RWPE1 (cell line): ENCODE measurements at regions not wholly inside any gene's neighbourhood (a gene's known extent, or its start where the extent isn't known, plus 50 kb on each side); places are given as distances from the start of the nearest gene placed in this dataset.
"Not testable (repeated sequence)": the region's sequence is repeated elsewhere in the genome, so short reads cannot be mapped to it uniquely, and the experiment has no call there.

Experiments used
- CTCF ChIA-PET: fragments of 350-600 bp; sonication (Branson Sonifier 250); formaldehyde crosslinking; extraction: SDS; loops from one replicate; lab custom pipeline; 2021; lab: Yijun Ruan, JAX
- POLR2A ChIA-PET: fragments of 400-600 bp; formaldehyde crosslinking; extraction: SDS; loops from one replicate; lab custom pipeline; 2020; ENCODE audit warnings: antibody characterized with exemption; ENCODE audit not compliant: low non-redundant PET; lab: Yijun Ruan, JAX
- DNase-seq: peaks from one replicate; pipeline ENCODE4 v3.0.0; 2012; ENCODE audit warnings: low spot score
- H3K27ac ChIP-seq: fragments of 450-650 bp; 2 replicates; pipeline ENCODE4 v1.5.1; 2017
- CTCF ChIP-seq: fragments of 450-650 bp; conservative IDR thresholded peaks from 2 replicates; pipeline ENCODE4 v1.5.1; 2017; ENCODE audit warnings: low read depth, mild to moderate bottlenecking

DNA sequence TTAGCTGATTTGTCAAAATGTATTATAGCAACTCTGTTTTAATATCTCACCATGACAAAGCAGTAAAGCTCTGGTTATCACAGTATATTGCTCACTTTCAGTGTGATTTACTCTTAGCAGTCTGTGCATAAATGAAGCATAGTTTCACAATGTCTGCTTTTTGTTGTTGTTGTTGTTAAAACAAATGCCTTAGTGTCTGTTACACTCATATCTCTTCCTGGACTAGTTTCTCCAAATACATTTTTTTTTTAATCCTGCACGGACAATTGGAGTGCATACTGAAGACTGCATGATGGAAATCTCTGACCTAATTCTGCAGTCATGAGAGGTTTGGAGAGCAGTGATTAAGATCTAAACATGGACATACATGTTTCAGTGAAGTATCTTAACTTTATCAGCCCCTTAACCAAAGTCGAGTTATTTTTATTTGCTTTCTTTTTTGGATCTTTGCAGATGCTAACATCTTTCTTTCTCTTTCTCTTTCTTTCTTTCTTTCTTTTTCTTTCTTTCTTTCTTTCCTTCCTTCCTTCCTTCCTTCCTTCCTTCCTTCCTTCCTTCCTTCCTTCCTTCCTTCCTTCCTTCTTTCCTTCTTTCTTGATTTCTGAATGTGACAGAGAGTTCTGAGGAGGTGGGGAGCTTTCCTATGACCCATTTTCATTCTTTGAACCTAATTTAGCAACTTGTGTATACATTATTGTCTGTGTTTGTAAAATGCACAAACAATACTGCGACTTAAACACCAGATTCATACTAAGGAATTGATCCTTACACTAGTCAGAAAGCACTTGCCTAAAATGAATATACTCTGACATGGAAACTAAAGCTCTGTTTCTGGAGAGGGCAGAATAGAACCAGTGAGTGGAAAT, 161.5 kb upstream of the AGR3 start:
- no peak overlapping the region for H3K27ac ChIP-seq
- ChIA-PET CTCF (interaction anchor here (0.7 kb wide), 1 partner anchor 663 kb away, joined by 3 read pairs; no protein-coding TSS in a partner anchor), POLR2A (no interaction called here)
- no peak for DNase-seq
- TF ChIP-seq CTCF, result no peak

DNA sequence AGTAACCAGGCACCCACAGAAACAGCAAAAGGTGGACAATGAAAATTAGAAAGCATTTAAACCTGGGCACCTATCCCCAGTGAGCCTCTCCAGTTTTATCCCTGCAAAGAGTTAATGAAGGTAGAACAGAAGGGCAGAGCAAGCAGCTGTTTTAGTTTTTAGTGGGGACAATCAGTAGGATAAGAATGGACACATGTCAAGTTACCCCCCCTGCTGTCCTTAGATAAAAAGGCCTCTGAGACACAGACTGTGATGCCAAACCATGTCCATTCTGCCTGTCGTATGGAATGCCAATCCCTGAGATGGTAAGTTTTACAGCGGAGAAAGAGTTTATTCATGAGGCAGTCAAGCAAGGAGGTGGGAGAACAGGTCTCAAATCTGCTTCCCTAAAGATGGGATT, 162.6 kb upstream of the AGR3 start:
- ChIA-PET CTCF (no interaction called here), POLR2A (no interaction called here)
- DNase-seq, result no peak
- no peak for TF ChIP-seq CTCF
- H3K27ac ChIP-seq, result no peak overlapping the region

DNA sequence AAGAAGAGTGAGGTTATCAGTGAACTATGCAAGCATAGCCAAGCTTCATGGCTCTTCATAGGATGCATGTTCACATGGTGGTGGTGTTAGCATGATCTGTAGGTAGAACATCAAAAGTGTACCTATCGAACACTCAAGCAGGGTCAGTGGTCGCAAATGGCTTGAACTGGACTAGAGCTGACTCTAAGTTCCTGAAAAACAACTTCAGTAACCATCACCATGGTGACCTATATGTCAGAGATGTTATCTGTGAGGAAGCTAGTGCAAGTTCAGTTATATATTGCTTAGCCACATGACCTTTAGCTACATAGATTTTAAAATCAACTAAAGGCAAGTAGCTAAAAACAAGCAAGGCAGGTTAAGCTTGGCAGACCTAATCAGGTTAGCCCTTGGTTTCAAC, 163.1 kb upstream of the AGR3 start:
- ChIA-PET CTCF (no interaction called here), POLR2A (no interaction called here)
- H3K27ac ChIP-seq, result no peak overlapping the region
- no peak for DNase-seq
- TF ChIP-seq CTCF, result no peak

DNA sequence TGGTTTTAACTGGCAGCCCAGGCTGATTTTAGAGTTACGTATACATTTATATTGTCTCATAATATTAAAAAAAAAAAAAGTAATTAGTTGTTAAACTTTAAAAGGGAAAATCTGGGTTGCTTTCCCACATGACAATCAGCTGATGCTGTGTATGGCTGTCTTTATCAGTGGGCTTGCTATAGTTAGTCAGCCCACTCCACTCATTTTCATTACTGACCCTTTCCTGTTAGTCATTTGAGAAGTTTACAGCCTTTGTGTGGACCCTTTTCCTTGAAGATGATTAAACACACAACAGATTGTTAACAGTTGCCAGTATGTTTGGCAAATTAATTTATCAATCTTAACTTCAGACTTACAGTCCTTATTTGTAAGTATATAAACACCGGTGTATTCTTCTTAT, 164.5 kb upstream of the AGR3 start:
- no peak for DNase-seq
- ChIA-PET CTCF (interaction anchor here (0.7 kb wide), 1 partner anchor 17 kb away, joined by 3 read pairs; no protein-coding TSS in a partner anchor), POLR2A (no interaction called here)
- no peak for TF ChIP-seq CTCF
- no peak overlapping the region for H3K27ac ChIP-seq

- POLR2A ChIA-PET, result no interaction called here
- no peak for TF ChIP-seq CTCF
- CTCF ChIA-PET, result interaction anchor here (0.7 kb wide), 1 partner anchor 16 kb away, joined by 3 read pairs; no protein-coding TSS in a partner anchor
- DNase-seq, result no peak
- no peak overlapping the region for H3K27ac ChIP-seq
Measured at GRCh38 chr7:17046666-17047065, 164.9 kb upstream of the AGR3 start.

DNA sequence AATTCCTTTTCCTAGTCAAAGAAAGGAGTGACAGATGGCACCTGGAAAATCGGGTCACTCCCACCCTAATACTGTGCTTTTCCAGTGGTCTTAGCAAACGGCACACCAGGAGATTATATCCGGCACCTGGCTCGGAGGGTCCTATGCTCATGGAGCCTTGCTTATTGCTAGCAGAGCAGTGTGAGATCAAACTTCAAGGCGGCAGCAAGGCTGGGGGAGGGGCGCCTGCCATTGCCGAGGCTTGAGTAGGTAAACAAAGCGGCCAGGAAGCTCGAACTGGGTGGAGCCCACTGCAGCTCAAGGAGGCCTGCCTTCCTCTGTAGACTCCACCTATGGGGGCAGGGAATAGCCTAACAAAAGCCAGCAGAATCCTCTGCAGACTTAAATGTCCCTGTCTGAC, 171.4 kb upstream of the AGR3 start:
- POLR2A ChIA-PET, result not testable (repeated sequence)

GRCh38 chr7:17054206-17054605, 172.4 kb upstream of the AGR3 start:
- no peak for TF ChIP-seq CTCF
- H3K27ac ChIP-seq, result no peak overlapping the region
- CTCF ChIA-PET, result interaction anchor here (0.7 kb wide), 2 partner anchors 39 to 1237 kb away, joined by 3 read pairs; no protein-coding TSS in a partner anchor
- POLR2A ChIA-PET, result no interaction called here
- no peak for DNase-seq

More for the DNA sequence above, 171.4 kb upstream of the AGR3 start:
- CTCF ChIA-PET, DNase-seq, H3K27ac ChIP-seq: not testable (repeated sequence)
